T47D (cell line): ENCODE measurements at regions not wholly inside any gene's neighbourhood (a gene's known extent, or its start where the extent isn't known, plus 50 kb on each side); places are given as distances from the start of the nearest gene placed in this dataset.

Experiments used
- DNase-seq, 2 experiments: peaks; one replicate each; pipeline versions ENCODE4 v3.0.0 to v3.0.0-alpha.2; 2011 to 2012; ENCODE audit warnings: low read depth in 1 of 2, low spot score in 1 of 2
- JUND ChIP-seq: IDR thresholded peaks from 2 replicates; pipeline ENCODE4 v1.6.1; 2012; ENCODE audit warnings: low read depth
- in situ Hi-C: cut with HindIII; loops from 2 replicates; pipeline ENCODE4 v1.10.0; 2016; ENCODE audit warnings: low sequenced_read_pairs, low pct_unique_long_range_greater_than_20kb

DNA sequence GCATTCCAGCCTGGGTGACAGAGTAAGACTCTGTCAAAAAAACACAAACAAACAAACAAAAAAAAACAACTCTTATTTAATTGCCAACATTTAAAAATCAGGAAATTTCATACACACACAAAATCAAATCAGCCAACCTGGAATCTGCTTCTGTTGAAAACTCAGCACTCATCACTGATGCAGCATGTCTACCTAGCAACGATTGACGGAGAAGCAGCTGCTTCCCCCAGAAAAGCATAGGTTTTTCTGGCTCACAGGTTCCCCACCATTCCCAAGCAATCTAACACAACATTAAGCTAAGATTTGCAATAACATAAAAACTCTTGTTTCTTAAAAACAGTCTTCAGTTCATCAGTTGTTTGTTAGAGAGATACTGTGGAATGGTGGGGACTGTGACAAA is 143.6 kb downstream of the DHX15 start:
- in situ Hi-C loops = no loop called here
- TF ChIP-seq JUND = no peak
- no peak for DNase-seq

DNA sequence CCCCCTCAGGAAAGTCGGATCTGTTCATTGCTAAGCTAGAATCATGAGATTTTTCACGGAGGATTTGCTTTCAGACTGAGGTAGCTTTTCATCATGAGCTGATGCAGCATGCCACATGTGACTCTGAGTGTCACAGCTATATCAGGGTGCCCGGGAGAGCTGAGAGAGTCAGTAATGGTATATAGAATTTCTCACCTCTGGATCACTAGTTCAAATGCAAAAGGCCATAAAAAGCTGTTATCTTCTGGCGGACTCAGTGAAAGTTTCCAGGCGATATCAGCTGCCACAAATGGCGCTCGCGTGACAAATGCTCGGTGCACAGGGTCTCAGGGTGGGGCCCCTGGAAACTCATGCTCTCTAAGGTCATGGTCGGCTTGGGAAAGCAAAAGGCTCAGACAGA is 150.1 kb downstream of the DHX15 start:
- in situ Hi-C loops = no loop called here
- no peak for DNase-seq
- TF ChIP-seq JUND = no peak

DNA sequence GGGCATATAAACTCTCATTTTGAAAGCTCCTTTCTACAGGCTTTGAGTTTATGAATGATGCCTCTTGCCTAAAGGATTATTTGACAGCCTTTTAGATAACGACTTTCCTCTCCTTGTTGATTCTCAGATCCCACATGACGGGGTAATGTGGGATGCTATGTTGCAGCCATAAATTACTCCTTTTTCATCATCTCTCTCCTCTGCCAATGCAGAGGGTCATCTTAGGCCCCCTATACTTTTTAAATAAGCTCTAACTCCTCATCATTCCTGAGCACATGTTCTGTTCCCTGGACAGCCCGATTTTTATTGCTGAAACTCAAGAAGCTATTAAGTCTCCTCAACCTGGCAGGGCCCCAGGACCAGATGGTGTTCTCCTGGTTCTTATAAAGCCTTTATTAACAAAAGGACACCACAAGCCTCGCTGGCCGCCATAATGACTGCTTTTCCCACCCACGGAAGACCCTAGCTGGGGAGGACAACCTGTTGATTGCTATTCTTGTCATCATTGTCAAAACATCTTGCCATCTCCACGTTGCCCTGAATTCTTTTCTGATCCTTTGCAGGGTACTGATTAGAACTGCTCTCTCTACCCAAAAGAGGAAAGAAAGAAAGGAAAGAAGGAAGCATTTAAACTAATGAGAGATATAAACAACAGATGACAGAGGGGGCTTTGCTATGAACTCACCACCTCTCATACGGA is 150.7 kb downstream of the DHX15 start:
- DNase-seq = no peak
- in situ Hi-C loops = no loop called here
- no peak for TF ChIP-seq JUND

DNA sequence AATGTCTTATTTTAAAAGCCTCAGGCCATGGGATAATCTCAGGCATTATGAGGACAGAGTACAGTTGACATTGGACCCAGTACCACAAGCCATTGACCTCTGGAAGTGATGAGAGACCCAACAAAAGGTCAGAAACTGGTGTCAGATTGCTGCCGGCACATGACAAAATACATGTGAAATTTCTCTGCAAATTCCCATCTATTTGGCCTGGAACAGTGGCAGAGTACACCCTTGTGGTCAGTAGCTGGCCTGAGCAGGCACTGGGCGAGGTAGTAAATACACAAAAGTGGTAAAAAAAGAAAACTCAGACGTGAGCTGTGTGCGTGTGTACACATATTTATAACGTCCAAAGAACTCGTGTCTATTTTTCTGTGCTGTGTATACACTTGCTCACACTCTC is 155.5 kb downstream of the DHX15 start:
- no peak for DNase-seq
- no peak for TF ChIP-seq JUND
- in situ Hi-C loops = no loop called here

DNA sequence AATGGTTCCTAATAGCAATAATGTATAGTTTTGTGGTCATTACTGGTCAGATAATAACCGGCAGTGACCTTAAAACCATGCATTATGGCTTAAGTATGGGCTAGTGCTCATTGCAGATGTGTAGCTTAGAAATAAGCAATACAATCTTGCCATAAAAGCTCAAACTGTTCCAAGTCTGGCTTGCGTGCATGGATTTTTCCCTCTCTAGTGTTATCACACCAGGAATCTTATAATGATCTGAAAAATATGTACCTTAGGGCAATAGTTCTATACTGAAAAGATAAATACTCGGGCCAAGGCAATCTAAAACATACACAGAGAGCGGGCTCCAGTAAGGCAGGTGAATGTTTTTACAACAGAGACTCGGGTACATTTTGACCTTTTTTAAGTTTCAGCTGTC is 157.8 kb downstream of the DHX15 start:
- no peak for TF ChIP-seq JUND
- in situ Hi-C loops = no loop called here
- DNase-seq = no peak

GRCh38 chr4:24425863-24426262 is 158.5 kb downstream of the DHX15 start:
- DNase-seq = no peak
- TF ChIP-seq JUND = no peak
- in situ Hi-C loops = no loop called here

- no peak for DNase-seq
- no peak for TF ChIP-seq JUND
- in situ Hi-C loops = no loop called here
Observed at GRCh38 chr4:24423670-24424069, 160.7 kb downstream of the DHX15 start.

DNA sequence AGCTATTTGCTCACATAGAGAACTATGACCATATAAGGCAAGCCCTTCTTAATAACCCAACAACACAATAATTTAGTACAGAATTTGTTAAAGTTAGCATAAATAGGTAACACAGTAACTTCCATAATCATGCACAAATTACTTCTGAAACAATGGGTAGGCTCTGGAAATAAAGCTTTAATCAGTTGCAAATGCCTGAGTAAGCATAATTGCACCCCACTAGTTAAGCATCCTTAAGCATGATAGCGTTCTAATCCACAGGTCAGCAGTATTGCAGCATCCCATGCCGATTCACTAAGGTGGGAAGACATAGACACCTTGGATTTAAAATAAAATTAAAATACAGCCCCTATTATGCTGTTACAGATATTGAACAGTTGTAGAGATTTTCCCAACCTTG is 161.7 kb downstream of the DHX15 start:
- no peak for DNase-seq
- in situ Hi-C loops = no loop called here
- no peak for TF ChIP-seq JUND

DNA sequence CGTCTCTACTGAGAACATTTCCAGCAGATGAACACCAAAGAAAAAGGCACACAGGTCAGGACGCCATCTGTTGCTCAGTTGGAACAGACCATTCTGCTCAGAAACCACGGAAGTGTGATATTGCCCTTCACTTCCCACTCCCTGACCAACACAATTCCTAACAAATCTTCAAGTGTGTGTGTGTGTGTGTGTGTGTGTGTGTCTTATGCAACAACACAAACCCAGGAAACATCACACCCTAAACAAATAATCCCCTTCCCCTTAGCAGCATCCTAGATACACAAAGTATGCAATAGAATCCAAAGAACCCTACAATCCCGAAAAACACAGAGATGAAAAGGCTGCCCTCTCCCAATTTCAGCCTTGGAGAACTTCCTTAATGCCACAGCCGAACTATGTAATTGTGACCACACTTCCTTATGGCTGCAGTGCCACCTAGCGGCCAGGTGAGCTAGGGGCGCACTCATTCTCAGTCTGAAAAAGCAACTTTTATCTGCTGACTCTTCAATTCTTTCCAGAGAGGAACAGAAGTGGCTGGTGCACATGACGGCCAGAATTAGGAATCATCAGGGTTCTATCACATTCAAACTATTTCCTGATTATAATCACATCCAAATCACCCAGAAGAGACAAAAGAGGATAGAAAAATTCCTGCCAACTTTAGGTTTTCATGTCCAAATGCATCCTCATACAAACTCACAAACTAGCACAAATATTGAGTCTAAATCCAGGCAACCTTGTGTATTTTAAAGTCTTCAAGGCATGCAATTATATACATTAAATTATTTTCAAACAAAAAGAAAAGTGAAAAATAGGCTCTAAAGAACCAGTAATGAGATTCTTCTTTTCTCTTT is 164.9 kb downstream of the DHX15 start:
- DNase-seq = peak; percentile 66 to 76
- in situ Hi-C loops = no loop called here

DNA sequence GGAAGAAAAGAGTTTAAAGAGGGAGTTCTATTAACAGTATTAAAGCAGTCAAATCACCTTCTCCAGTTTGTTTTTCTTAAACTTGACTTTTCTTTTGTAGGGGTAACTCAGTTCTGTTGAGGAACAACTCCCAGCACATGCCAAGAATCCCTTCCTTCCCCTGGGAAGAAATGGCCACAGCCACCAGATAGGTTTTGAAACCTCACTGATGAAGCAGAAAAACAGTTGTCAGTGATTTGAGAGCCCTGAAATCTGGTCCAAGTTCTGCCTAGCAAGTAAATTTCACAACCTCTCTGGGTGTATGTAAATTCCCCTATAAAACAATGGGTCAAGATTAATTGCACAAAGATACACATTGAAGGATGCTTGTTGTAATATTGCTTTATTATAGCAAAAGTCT is 167.1 kb downstream of the DHX15 start:
- in situ Hi-C loops = no loop called here
- DNase-seq = no peak
- no peak for TF ChIP-seq JUND

More for the DNA sequence above, 164.9 kb downstream of the DHX15 start:
- no peak for TF ChIP-seq JUND

DNA sequence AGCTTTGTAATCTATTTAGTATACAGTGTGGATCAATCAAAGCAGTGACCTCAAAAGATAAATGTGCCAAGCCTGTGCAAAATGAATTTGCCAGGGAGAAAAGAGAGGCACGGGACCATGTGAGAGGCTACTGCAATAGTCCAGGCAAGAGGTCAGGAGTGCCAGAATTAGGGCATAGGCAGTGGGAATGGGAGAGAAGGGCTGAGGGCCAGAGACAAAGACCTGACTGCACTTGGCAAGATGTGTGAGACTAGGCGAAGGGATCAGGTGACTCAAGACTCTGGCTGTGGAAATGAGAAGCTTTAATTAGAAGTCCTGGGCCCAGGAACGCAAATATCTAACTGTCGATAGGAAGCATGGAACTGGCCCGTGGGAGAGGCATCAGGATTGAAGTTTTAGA is 168.1 kb downstream of the DHX15 start:
- no peak for TF ChIP-seq JUND

DNA sequence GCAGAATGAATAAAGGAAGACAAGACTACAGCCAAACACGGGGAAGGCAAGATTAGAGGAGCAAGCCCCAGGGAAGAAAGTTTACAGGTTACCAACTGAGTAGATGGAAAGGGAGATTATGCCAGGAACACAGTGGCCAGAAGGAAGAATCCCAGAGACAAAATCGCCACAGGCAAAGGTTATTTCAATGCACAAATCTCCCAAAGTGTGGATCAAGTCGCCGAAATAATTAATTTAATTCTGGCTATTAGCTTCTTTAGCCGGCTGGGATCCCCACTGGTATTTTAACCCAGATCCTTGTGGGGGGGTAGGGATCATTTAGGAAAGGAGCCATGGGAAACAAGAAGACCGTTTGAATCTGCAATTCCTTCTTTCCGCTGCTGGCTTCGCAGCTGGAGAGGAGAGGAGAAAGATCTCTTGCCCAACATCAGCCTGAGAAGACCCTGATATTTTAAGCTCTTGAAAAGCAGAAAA is 171.0 kb downstream of the DHX15 start:
- no peak for TF ChIP-seq JUND
- in situ Hi-C loops = no loop called here
- DNase-seq = peak in 1 of 2 experiments; percentile 12

More for the DNA sequence above, 168.1 kb downstream of the DHX15 start:
- no peak for DNase-seq
- in situ Hi-C loops = no loop called here

- TF ChIP-seq JUND = no peak
- in situ Hi-C loops = no loop called here
- DNase-seq = no peak
Observed at GRCh38 chr4:24411806-24412205, 172.5 kb downstream of the DHX15 start.

DNA sequence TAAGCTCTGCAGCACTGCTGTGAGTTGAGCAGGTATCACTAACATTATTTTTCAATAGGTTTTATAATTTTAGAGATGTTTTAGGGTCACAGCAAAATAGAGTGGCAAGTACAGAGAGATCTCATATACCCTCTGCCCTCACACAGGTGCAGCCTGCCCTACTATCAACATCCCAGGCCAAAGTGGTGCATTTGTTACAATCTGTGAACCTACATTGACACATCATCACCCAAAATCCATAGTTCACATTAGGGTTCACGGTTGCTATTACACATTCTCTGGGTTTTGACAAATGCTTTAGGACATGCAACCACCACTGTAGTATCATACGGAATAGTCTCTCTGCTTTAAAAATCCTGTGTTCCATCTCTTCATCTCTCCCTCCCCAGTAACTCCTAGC is 173.1 kb downstream of the DHX15 start:
- in situ Hi-C loops = no loop called here
- TF ChIP-seq JUND = no peak
- no peak for DNase-seq
